Retinal pigment epithelial cell (primary cell): ENCODE measurements at regions not wholly inside any gene's neighbourhood (a gene's known extent, or its start where the extent isn't known, plus 50 kb on each side); places are given as distances from the start of the nearest gene placed in this dataset.

ENCODE experiments used
- DNase-seq: peaks from one replicate; pipeline ENCODE4 v3.0.0-alpha.2; 2010; ENCODE audit warnings: low read depth
- H3K4me3 ChIP-seq: 2 replicates; pipeline ENCODE4 v1.5.1; 2011; ENCODE audit warnings: mild to moderate bottlenecking, low read length, control low read depth, moderate library complexity
- TF ChIP-seq, protein P1 (sequence below): conservative IDR thresholded peaks from 2 replicates; pipeline ENCODE4 v1.5.1; 2011; ENCODE audit warnings: low read depth, low read length, control low read depth, inconsistent platforms

DNA sequence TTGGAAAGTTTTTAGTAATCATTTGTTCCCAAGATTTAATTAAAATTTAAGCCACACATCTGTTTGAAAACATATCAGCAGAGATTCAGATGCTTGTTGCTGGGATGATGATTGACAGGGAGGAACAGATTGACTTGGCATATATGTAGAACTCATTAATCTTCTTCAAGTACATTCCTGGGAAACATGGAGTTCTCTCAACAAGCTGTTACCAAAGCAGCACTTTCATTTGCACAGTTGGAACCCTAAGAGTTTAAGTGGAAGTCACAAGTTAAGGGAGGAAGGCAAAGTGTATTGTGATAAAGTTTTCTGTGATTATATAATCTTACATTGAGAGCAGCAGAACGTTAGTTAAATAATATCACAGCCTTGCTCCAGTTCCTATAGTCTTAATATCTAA is 485.4 kb upstream of the CELF2 start:
- no peak for DNase-seq
- H3K4me3 ChIP-seq: no peak overlapping the region
- TF ChIP-seq, protein P1, sequence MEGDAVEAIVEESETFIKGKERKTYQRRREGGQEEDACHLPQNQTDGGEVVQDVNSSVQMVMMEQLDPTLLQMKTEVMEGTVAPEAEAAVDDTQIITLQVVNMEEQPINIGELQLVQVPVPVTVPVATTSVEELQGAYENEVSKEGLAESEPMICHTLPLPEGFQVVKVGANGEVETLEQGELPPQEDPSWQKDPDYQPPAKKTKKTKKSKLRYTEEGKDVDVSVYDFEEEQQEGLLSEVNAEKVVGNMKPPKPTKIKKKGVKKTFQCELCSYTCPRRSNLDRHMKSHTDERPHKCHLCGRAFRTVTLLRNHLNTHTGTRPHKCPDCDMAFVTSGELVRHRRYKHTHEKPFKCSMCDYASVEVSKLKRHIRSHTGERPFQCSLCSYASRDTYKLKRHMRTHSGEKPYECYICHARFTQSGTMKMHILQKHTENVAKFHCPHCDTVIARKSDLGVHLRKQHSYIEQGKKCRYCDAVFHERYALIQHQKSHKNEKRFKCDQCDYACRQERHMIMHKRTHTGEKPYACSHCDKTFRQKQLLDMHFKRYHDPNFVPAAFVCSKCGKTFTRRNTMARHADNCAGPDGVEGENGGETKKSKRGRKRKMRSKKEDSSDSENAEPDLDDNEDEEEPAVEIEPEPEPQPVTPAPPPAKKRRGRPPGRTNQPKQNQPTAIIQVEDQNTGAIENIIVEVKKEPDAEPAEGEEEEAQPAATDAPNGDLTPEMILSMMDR: no peak

DNA sequence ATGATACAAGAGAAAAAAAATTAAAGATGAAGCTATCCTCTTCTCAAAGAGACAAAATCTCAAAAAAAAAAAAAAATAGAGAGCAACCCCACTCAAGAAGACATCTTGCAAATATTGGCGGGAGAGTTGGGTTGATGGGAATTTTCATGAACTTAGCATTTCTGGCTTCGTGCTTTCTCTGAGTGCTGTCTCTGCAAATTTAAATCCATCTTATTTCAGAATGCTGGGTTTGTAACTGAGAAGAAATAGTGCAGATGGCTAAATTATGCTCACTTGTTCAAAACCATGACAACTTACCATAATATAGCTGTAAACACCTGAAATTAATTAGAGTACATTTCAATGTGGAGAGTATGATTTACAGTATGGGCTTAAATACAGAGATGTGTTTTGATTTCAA is 484.8 kb upstream of the CELF2 start:
- TF ChIP-seq, protein P1: no peak
- H3K4me3 ChIP-seq: no peak overlapping the region

DNA sequence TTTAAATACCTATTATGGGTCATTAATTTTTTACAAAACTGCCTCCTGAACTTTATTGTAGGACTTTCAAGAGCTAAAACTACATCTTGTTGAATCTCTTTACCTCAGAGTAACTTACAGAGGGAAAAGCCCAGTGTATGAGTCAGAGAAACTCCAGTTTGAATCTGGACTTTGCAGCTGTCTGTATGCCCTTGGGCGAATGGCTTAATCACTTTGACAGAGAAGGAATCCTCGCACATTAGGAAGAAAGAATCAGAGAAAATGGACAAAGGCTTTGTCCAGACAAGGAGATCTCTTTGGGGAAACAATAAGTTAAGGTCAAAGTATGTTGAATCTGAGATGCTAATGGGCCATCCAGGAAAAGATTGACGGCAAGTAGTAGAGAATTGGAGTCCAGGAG is 484.2 kb upstream of the CELF2 start:
- H3K4me3 ChIP-seq: no peak overlapping the region
- no peak for DNase-seq
- TF ChIP-seq, protein P1: no peak

More for the DNA sequence above, 484.8 kb upstream of the CELF2 start:
- DNase-seq: no peak

DNA sequence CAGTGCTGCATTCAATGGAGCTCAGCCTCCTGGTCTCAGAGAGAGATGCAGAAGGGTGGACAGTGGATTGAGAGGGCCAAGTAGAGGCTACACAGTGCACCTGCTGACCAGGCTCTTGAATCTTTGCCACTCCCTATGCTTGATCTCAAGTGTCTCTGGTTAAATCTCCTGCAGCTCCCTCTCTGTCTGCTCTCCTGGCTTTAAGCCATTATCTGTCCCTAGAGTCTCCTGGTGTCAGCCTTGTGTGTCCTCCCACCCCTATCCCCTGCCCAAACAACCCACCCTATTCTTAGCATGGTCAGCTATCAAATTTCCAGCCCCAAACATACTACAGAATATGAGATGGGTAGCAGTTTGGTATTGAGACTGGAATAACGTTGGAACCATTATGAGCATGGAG is 479.3 kb upstream of the CELF2 start:
- DNase-seq: no peak
- H3K4me3 ChIP-seq: no peak overlapping the region
- TF ChIP-seq, protein P1: no peak

- DNase-seq: no peak
- H3K4me3 ChIP-seq: no peak overlapping the region
- TF ChIP-seq, protein P1: no peak
Observed at GRCh38 chr10:10540398-10540797, 477.3 kb upstream of the CELF2 start.

GRCh38 chr10:10542477-10542876 is 475.2 kb upstream of the CELF2 start:
- DNase-seq: no peak
- TF ChIP-seq, protein P1: no peak
- no peak overlapping the region for H3K4me3 ChIP-seq

GRCh38 chr10:10544890-10545289 is 472.8 kb upstream of the CELF2 start:
- no peak for DNase-seq
- H3K4me3 ChIP-seq: no peak overlapping the region
- TF ChIP-seq, protein P1: no peak
